Astrocyte (in vitro differentiated cells and primary cell): ENCODE measurements at regions not wholly inside any gene's neighbourhood (a gene's known extent, or its start where the extent isn't known, plus 50 kb on each side); places are given as distances from the start of the nearest gene placed in this dataset.
A peak's percentile ranks its signal among the peaks of the same experiment; 100 is the strongest.

Experiments
- DNase-seq: peaks from one replicate; pipeline ENCODE4 v3.0.0-alpha.2; 2010; ENCODE audit warnings: low read depth
- FAIRE-seq: peaks from 2 replicates; lab custom pipeline; 2011; peaks lifted over from hg19 to GRCh38; lab: Jason Lieb, UNC
- H2AFZ ChIP-seq: 2 replicates; pipeline ENCODE4 v1.6.0; 2012; ENCODE audit warnings: low read depth, low read length, inconsistent platforms
- H3K27ac ChIP-seq: 2 replicates; pipeline ENCODE4 v1.5.1; 2011; ENCODE audit warnings: low read depth, low read length, inconsistent platforms
- H3K27me3 ChIP-seq: 2 replicates; pipeline ENCODE4 v1.6.0; 2011; ENCODE audit warnings: low read length, inconsistent platforms; ENCODE audit not compliant: insufficient read depth
- H3K36me3 ChIP-seq: 2 replicates; pipeline ENCODE4 v1.5.1; 2011; ENCODE audit warnings: low read length, inconsistent platforms; ENCODE audit not compliant: insufficient read depth
- H3K4me1 ChIP-seq: 2 replicates; pipeline ENCODE4 v1.5.1; 2011; ENCODE audit warnings: low read length, inconsistent platforms; ENCODE audit not compliant: insufficient read depth
- H3K4me2 ChIP-seq: 2 replicates; pipeline ENCODE4 v1.6.0; 2012; ENCODE audit warnings: low read length, inconsistent platforms
- H3K4me3 ChIP-seq: 2 replicates; pipeline ENCODE4 v1.5.1; 2011; ENCODE audit warnings: low read depth, mild to moderate bottlenecking, low read length, inconsistent platforms; ENCODE audit not compliant: insufficient read depth
- H3K79me2 ChIP-seq: 2 replicates; pipeline ENCODE4 v1.6.0; 2012; ENCODE audit warnings: mild to moderate bottlenecking, low read length, inconsistent platforms; ENCODE audit not compliant: insufficient read depth
- H3K9ac ChIP-seq: 2 replicates; pipeline ENCODE4 v1.6.0; 2012; ENCODE audit warnings: mild to moderate bottlenecking, low read length, inconsistent platforms
- H3K9me3 ChIP-seq: 2 replicates; pipeline ENCODE4 v1.5.1; 2012; ENCODE audit warnings: low read depth, mild to moderate bottlenecking, low read length, inconsistent platforms; ENCODE audit not compliant: insufficient read depth
- H4K20me1 ChIP-seq: 2 replicates; pipeline ENCODE4 v1.6.0; 2012; ENCODE audit warnings: low read length, inconsistent platforms; ENCODE audit not compliant: insufficient read depth
- H3K27ac Mint-ChIP-seq: one replicate; pipeline ENCODE4 v1.8.0; 2021; ENCODE audit warnings: mild to moderate bottlenecking, mixed read lengths; ENCODE audit not compliant: unreplicated experiment
- H3K27me3 Mint-ChIP-seq: one replicate; pipeline ENCODE4 v1.8.0; 2021; ENCODE audit warnings: low read depth, mixed read lengths; ENCODE audit not compliant: unreplicated experiment
- H3K36me3 Mint-ChIP-seq: one replicate; pipeline ENCODE4 v1.8.0; 2021; ENCODE audit warnings: low read depth, mixed read lengths; ENCODE audit not compliant: unreplicated experiment
- H3K4me1 Mint-ChIP-seq: one replicate; pipeline ENCODE4 v1.8.0; 2021; ENCODE audit warnings: low read depth, mixed read lengths; ENCODE audit not compliant: unreplicated experiment
- H3K4me3 Mint-ChIP-seq: one replicate; pipeline ENCODE4 v1.8.0; 2021; ENCODE audit warnings: mild to moderate bottlenecking, moderate library complexity, mixed read lengths; ENCODE audit not compliant: unreplicated experiment
- H3K9me3 Mint-ChIP-seq: one replicate; pipeline ENCODE4 v1.8.0; 2021; ENCODE audit warnings: mild to moderate bottlenecking, mixed read lengths; ENCODE audit not compliant: unreplicated experiment
- EZH2 ChIP-seq: IDR thresholded peaks from 2 replicates; pipeline ENCODE4 v1.6.1; 2012; ENCODE audit warnings: mild to moderate bottlenecking, low read length, inconsistent platforms; ENCODE audit not compliant: insufficient read depth
- TF ChIP-seq, protein P1 (sequence below): IDR thresholded peaks from 2 replicates; pipeline ENCODE4 v1.5.1; 2011; ENCODE audit warnings: low read depth, mild to moderate bottlenecking, inconsistent platforms, low read length, moderate library complexity; ENCODE audit not compliant: insufficient read depth

DNA sequence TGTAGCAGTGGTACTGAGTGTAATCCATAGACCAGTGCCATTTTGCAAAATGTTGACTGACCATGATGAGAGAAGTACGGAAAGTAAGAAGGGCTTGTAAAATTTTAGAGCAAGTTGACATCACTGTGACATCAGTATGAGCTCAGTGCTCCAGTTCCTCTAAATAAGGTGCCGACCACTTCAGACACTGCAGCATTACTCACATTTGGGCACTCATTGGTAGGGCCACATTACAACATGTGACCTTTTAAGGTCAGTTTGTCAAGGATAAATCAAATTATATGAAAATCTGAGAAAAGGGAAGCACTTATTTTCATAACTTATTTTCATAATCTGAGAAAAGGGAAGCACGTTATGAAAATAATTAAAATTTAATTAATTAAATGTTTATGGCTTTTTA, 128.0 kb upstream of the ERG start:
- no peak overlapping the region for H3K9ac ChIP-seq
- no peaks in the 10 kb centered on the region for H3K36me3 ChIP-seq
- H3K4me3 ChIP-seq: no peak overlapping the region
- no peaks in the 10 kb centered on the region for H3K9me3 ChIP-seq
- TF ChIP-seq, protein P1, sequence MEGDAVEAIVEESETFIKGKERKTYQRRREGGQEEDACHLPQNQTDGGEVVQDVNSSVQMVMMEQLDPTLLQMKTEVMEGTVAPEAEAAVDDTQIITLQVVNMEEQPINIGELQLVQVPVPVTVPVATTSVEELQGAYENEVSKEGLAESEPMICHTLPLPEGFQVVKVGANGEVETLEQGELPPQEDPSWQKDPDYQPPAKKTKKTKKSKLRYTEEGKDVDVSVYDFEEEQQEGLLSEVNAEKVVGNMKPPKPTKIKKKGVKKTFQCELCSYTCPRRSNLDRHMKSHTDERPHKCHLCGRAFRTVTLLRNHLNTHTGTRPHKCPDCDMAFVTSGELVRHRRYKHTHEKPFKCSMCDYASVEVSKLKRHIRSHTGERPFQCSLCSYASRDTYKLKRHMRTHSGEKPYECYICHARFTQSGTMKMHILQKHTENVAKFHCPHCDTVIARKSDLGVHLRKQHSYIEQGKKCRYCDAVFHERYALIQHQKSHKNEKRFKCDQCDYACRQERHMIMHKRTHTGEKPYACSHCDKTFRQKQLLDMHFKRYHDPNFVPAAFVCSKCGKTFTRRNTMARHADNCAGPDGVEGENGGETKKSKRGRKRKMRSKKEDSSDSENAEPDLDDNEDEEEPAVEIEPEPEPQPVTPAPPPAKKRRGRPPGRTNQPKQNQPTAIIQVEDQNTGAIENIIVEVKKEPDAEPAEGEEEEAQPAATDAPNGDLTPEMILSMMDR: no peak
- no peak for TF ChIP-seq EZH2
- Mint-ChIP-seq H3K27me3 (no peaks in the 10 kb centered on the region), H3K9me3 (peaks cover 9% of the 10 kb centered on the region), H3K4me3 (no peak overlapping the region), H3K36me3 (no peaks in the 10 kb centered on the region), H3K27ac (no peak overlapping the region), H3K4me1 (peaks cover 14% of the 10 kb centered on the region)
- no peak overlapping the region for H2AFZ ChIP-seq
- H3K4me2 ChIP-seq: no peak overlapping the region
- FAIRE-seq: no peak
- no peak overlapping the region for H3K27ac ChIP-seq
- H3K4me1 ChIP-seq: no peaks in the 10 kb centered on the region
- no peaks in the 10 kb centered on the region for H4K20me1 ChIP-seq
- no peaks in the 10 kb centered on the region for H3K79me2 ChIP-seq
- DNase-seq: no peak
- H3K27me3 ChIP-seq: no peaks in the 10 kb centered on the region

- TF ChIP-seq, protein P1: no peak
- TF ChIP-seq EZH2: no peak
- no peak overlapping the region for H3K4me3 ChIP-seq
- no peaks in the 10 kb centered on the region for H3K36me3 ChIP-seq
- no peaks in the 10 kb centered on the region for H3K27me3 ChIP-seq
- DNase-seq (no peak), FAIRE-seq (no peak)
- Mint-ChIP-seq H3K4me3 (no peak overlapping the region), H3K36me3 (no peaks in the 10 kb centered on the region), H3K27me3 (no peaks in the 10 kb centered on the region), H3K9me3 (peaks cover 9% of the 10 kb centered on the region), H3K4me1 (peaks cover 18% of the 10 kb centered on the region), H3K27ac (no peak overlapping the region)
- no peak overlapping the region for H3K4me2 ChIP-seq
- H3K4me1 ChIP-seq: peaks cover 4% of the 10 kb centered on the region
- H2AFZ ChIP-seq: no peak overlapping the region
- no peak overlapping the region for H3K27ac ChIP-seq
- no peaks in the 10 kb centered on the region for H3K9me3 ChIP-seq
- no peaks in the 10 kb centered on the region for H3K79me2 ChIP-seq
- H4K20me1 ChIP-seq: no peaks in the 10 kb centered on the region
- H3K9ac ChIP-seq: no peak overlapping the region
Observed at GRCh38 chr21:38628349-38628748, 130.1 kb upstream of the ERG start.

DNA sequence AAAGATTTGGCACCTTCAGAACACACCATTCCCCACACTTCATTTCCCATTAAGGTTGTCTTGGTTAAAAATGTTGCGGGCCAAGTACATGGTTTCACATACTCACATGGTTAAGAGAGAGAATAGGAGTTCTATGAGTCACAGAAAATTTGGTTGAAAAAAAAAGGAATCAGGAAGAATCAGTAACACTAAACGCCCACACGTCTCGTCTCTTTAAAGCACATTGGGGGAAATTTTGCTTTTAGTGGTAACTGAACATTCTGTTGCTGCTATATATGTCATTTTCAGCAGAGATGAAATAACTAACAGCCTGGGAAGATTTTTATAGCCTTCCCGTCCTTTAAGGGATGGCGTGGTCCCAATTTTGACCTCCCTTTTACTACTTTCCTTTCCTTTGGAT, 132.9 kb upstream of the ERG start:
- Mint-ChIP-seq H3K9me3 (peaks cover 9% of the 10 kb centered on the region), H3K4me1 (peaks cover 18% of the 10 kb centered on the region), H3K27me3 (no peaks in the 10 kb centered on the region), H3K27ac (peak overlapping the region; percentile 94), H3K4me3 (no peak overlapping the region), H3K36me3 (no peaks in the 10 kb centered on the region)
- Histone ChIP-seq H3K4me1 (peaks cover 4% of the 10 kb centered on the region), H3K4me3 (peak overlapping the region; percentile 14), H3K27me3 (peaks cover 2% of the 10 kb centered on the region), H3K36me3 (no peaks in the 10 kb centered on the region), H3K4me2 (peak overlapping the region; percentile 77), H3K79me2 (no peaks in the 10 kb centered on the region), H3K9me3 (no peaks in the 10 kb centered on the region), H3K9ac (peak overlapping the region; percentile 61), H3K27ac (peak overlapping the region; percentile 71), H2AFZ (no peak overlapping the region), H4K20me1 (no peaks in the 10 kb centered on the region)
- TF ChIP-seq, protein P1: no peak
- no peak for TF ChIP-seq EZH2
- DNase-seq (peak; percentile 94), FAIRE-seq (no peak)
